ENCODE measurements at regions not wholly inside any gene's neighbourhood (a gene's known extent, or its start where the extent isn't known, plus 50 kb on each side); places are given as distances from the start of the nearest gene placed in this dataset.

GRCh38 chr18:77654302-77654701 lies 404.7 kb downstream of the GALR1 start:
- TF ChIP-seq FOXJ3 (CRISPR knock-in tag; IDR thresholded peaks at IDR 0.05; ENCODE audit: borderline replicate concordance), result no peak
- no peak for TF ChIP-seq BHLHE40 (IDR thresholded peaks at IDR 0.05; ENCODE audit: low read length)
- TF ChIP-seq ZNF382 (CRISPR knock-in tag; IDR thresholded peaks at IDR 0.05; ENCODE audit: borderline replicate concordance), result no peak
- TF ChIP-seq ZNF10 (CRISPR knock-in tag; IDR thresholded peaks at IDR 0.05; ENCODE audit: borderline replicate concordance, low read depth), result no peak
- no peak for TF ChIP-seq MIER3 (CRISPR knock-in tag; IDR thresholded peaks at IDR 0.05; ENCODE audit: borderline replicate concordance)
- TF ChIP-seq NAIF1 (CRISPR knock-in tag; IDR thresholded peaks at IDR 0.05; ENCODE audit: borderline replicate concordance), result no peak
- no peak for TF ChIP-seq ZBTB1 (CRISPR knock-in tag; IDR thresholded peaks at IDR 0.05; ENCODE audit: borderline replicate concordance)
- no peak for TF ChIP-seq ELF1 (CRISPR knock-in tag; IDR thresholded peaks at IDR 0.05)
- no peak for TF ChIP-seq BRD4 (CRISPR knock-in tag; IDR thresholded peaks at IDR 0.05)
- Histone ChIP-seq H3K36me3 (replicated peaks in 1 of 2; ENCODE audit: control insufficient read depth in 1 of 2, insufficient read depth in 2 of 2, low read length in 2 of 2) (no peaks in the 10 kb centered on the region), H4K20me1 (ENCODE audit: insufficient read depth, low read length) (no peaks in the 10 kb centered on the region), H3K27me3 (ENCODE audit: control insufficient read depth in 1 of 2, insufficient read depth in 2 of 2, low read length in 2 of 2) (peaks cover 0 to 16% of the 10 kb centered on the region in 2 experiments; a peak in 2 of 5 replicates), H3K9me3 (ENCODE audit: low read length) (no peaks in the 10 kb centered on the region), H3K79me2 (ENCODE audit: insufficient read depth, low read length) (no peaks in the 10 kb centered on the region), H3K4me1 (ENCODE audit: insufficient read depth, low read length) (no peaks in the 10 kb centered on the region), H3K4me2 (ENCODE audit: low read depth, low read length) (no peak overlapping the region), H2AFZ (ENCODE audit: low read length) (no peak overlapping the region), H3K27ac (ENCODE audit: extremely low read length, insufficient read depth, low read length) (no peak overlapping the region), H3K9ac (ENCODE audit: insufficient read depth, low read depth, low read length) (no peak overlapping the region), H3K4me3 (replicated peaks in 1 of 3; ENCODE audit: insufficient read depth in 1 of 3, low read depth in 2 of 3, low read length in 3 of 3) (no peak overlapping the region)
- ATAC-seq (no peak), DNase-seq (ENCODE audit: low spot score) (no peak), FAIRE-seq (no peak)
- 0% methylated on average over 4 of the region's 5 CpGs for WGBS (ENCODE audit: low lambda C conversion rate)
- in situ Hi-C loops (cut with HindIII; ENCODE audit: extremely low pct_ligation_motif_present, low pct_unique_long_range_greater_than_20kb) (loop anchor here (10.0 kb wide), 1 partner anchor 660 kb away; no protein-coding TSS in a partner anchor), intact Hi-C loops (cut with micrococcal nuclease; ENCODE audit: unreplicated experiment) (loop anchor here (5.0 kb wide), 1 partner anchor 652 kb away; no protein-coding TSS in a partner anchor)
- no TSS peak for BruUV-seq (replicated peaks)
- ChIA-PET CTCF (ENCODE audit: low intra/inter-chr PET ratio, low total read pairs) (no interaction called here), POLR2A (no interaction called here)

GRCh38 chr18:77657651-77658298 lies 408.1 kb downstream of the GALR1 start:
- Histone ChIP-seq H3K9me3 (ENCODE audit: low read length) (peaks cover 6% of the 10 kb centered on the region; the same call in 1 of the 2 replicates), H3K4me3 (replicated peaks in 1 of 3; ENCODE audit: insufficient read depth in 1 of 3, low read depth in 2 of 3, low read length in 3 of 3) (no peak overlapping the region), H2AFZ (ENCODE audit: low read length) (no peak overlapping the region), H3K27ac (ENCODE audit: extremely low read length, insufficient read depth, low read length) (no peak overlapping the region), H3K4me1 (ENCODE audit: insufficient read depth, low read length) (no peaks in the 10 kb centered on the region), H3K27me3 (ENCODE audit: control insufficient read depth in 1 of 2, insufficient read depth in 2 of 2, low read length in 2 of 2) (peaks cover 0 to 13% of the 10 kb centered on the region in 2 experiments; a peak in 2 of 5 replicates), H3K9ac (ENCODE audit: insufficient read depth, low read depth, low read length) (no peak overlapping the region), H3K79me2 (ENCODE audit: insufficient read depth, low read length) (no peaks in the 10 kb centered on the region), H4K20me1 (ENCODE audit: insufficient read depth, low read length) (no peaks in the 10 kb centered on the region), H3K4me2 (ENCODE audit: low read depth, low read length) (no peak overlapping the region), H3K36me3 (replicated peaks in 1 of 2; ENCODE audit: control insufficient read depth in 1 of 2, insufficient read depth in 2 of 2, low read length in 2 of 2) (no peaks in the 10 kb centered on the region)
- DNase-seq (ENCODE audit: low spot score) (no peak), ATAC-seq (no peak), FAIRE-seq (no peak)
- ChIA-PET CTCF (ENCODE audit: low intra/inter-chr PET ratio, low total read pairs) (no interaction called here), POLR2A (no interaction called here)
- in situ Hi-C loops (cut with HindIII; ENCODE audit: extremely low pct_ligation_motif_present, low pct_unique_long_range_greater_than_20kb), result loop anchor here (10.0 kb wide), 1 partner anchor 663 kb away; no protein-coding TSS in a partner anchor
- WGBS (ENCODE audit: low lambda C conversion rate), result 20% methylated on average over 5 of the region's 31 CpGs
- intact Hi-C loops (cut with micrococcal nuclease; ENCODE audit: unreplicated experiment), result no loop called here
- no TSS peak for BruUV-seq (replicated peaks)
- TF ChIP-seq SAP130 (CRISPR knock-in tag; IDR thresholded peaks at IDR 0.05; ENCODE audit: low read depth) (no peak), ZNF761 (CRISPR knock-in tag; conservative IDR thresholded peaks at IDR 0.05) (no peak), ZNF230 (CRISPR knock-in tag; IDR thresholded peaks at IDR 0.05) (no peak), MED1 (CRISPR knock-in tag; IDR thresholded peaks at IDR 0.05) (no peak), ZBTB43 (CRISPR knock-in tag; conservative IDR thresholded peaks at IDR 0.05) (no peak), AKAP8 (CRISPR knock-in tag; IDR thresholded peaks at IDR 0.05) (no peak), IRF2 (CRISPR knock-in tag; IDR thresholded peaks at IDR 0.05) (no peak), GATAD2A (CRISPR knock-in tag; IDR thresholded peaks at IDR 0.05) (no peak)

Data from HepG2 (cell line).